SH-SY5Y (cell line): ENCODE measurements at regions not wholly inside any gene's neighbourhood (a gene's known extent, or its start where the extent isn't known, plus 50 kb on each side); places are given as distances from the start of the nearest gene placed in this dataset.

Experiments
- GATA2 ChIP-seq: IDR thresholded peaks from 2 replicates; pipeline ENCODE4 v1.6.1; 2011; ENCODE audit warnings: mild to moderate bottlenecking, low read depth, low read length
- GATA3 ChIP-seq: IDR thresholded peaks from 2 replicates; pipeline ENCODE4 v1.6.1; 2011; ENCODE audit warnings: low read depth, mild to moderate bottlenecking, low read length, moderate library complexity

GRCh38 chr17:21613071-21613429 lies 79.3 kb upstream of the KCNJ18 start:
- no peak for TF ChIP-seq GATA3
- TF ChIP-seq GATA2, result no peak
